HFFc6 (cell line): ENCODE measurements at regions not wholly inside any gene's neighbourhood (a gene's known extent, or its start where the extent isn't known, plus 50 kb on each side); places are given as distances from the start of the nearest gene placed in this dataset.
"Not testable (repeated sequence)": the region's sequence is repeated elsewhere in the genome, so short reads cannot be mapped to it uniquely, and the experiment has no call there.

Experiments used
- DNase-seq: peaks from one replicate; pipeline ENCODE4 v3.0.0-alpha.2; 2018
- H3K27ac Mint-ChIP-seq: 2 replicates; pipeline ENCODE4 v1.8.0; 2020; ENCODE audit warnings: mild to moderate bottlenecking, mixed read lengths
- H3K27me3 Mint-ChIP-seq: 2 replicates; pipeline ENCODE4 v1.8.0; 2021; ENCODE audit warnings: mild to moderate bottlenecking, moderate library complexity, mixed read lengths; ENCODE audit not compliant: insufficient read depth
- H3K36me3 Mint-ChIP-seq: 2 replicates; pipeline ENCODE4 v1.8.0; 2021; ENCODE audit warnings: low read depth, mixed read lengths
- H3K4me1 Mint-ChIP-seq: 2 replicates; pipeline ENCODE4 v1.8.0; 2020; ENCODE audit warnings: low read depth, mixed read lengths
- H3K4me3 Mint-ChIP-seq: 2 replicates; pipeline ENCODE4 v1.8.0; 2020; ENCODE audit warnings: mild to moderate bottlenecking, moderate library complexity, mixed read lengths
- H3K9me3 Mint-ChIP-seq: 2 replicates; pipeline ENCODE4 v1.8.0; 2020; ENCODE audit warnings: mild to moderate bottlenecking, mixed read lengths
- TF ChIP-seq, protein P1 (sequence below): fragments of 200-600 bp; sonication (generic); IDR thresholded peaks from 2 replicates; pipeline ENCODE4 v1.5.0; 2021; ENCODE audit warnings: antibody characterized with exemption, mild to moderate bottlenecking

DNA sequence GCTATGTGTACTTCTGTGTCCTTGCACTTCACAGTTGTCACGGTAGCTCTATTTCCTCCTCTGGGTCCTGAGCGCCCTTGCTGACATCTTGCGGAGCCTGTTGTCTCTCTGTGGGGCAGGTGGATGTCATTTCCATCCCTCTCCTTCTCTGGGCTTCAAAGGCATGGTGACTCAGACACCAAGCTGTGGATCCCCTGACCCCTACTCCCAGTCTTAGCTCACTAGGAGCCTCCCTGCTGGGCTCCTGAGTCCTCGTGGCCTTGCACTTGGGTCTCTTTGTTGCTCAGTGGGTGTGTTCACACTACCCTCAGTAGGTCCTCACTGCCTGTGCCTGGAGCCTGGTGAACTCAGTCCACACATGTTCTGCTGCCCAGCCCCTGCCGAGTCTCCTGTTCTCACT, 100.3 kb upstream of the PAX2 start:
- H3K27me3 Mint-ChIP-seq: peaks cover 38% of the 10 kb centered on the region

DNA sequence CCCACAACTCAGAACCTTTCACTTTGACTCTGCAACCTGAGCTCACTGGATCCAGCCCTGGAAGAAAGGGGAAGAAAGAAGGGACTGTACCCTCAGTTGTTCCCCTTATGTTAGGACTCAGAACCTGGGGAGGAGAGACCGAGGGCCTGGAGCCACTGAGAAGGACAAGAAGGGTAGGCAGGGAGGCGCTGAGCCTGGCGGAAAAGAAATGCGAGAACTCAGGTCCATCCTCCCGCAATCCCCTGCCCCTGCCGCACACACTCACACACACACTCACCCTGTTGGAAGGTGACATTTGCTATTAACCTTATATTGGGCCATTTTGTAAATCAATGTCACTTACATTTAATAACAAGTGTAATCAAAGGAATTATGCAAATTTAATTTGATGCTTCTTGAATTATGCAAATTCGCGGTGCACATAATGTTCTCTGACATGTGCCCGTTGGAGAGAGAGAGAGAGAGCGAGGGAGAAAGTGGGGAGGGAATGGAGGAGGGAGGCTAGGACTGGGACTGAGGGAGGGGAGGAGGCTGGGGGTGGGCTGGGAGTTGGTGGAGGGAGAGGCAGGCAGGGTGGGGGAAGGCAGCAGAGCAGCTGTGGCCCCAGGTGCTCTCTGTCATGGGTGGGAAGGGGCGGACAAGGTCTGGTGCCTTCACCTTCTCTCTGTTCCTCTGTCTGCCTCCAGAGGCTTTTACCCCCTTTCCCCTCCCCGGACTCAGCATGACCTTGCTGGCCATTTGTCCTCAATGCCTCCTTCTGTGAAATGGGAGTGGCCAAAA, 99.6 kb upstream of the PAX2 start:
- Mint-ChIP-seq H3K27me3 (peaks cover 35% of the 10 kb centered on the region), H3K36me3 (no peaks in the 10 kb centered on the region), H3K9me3 (no peaks in the 10 kb centered on the region), H3K27ac (no peak overlapping the region), H3K4me3 (no peak overlapping the region), H3K4me1 (no peaks in the 10 kb centered on the region)
- TF ChIP-seq, protein P1, sequence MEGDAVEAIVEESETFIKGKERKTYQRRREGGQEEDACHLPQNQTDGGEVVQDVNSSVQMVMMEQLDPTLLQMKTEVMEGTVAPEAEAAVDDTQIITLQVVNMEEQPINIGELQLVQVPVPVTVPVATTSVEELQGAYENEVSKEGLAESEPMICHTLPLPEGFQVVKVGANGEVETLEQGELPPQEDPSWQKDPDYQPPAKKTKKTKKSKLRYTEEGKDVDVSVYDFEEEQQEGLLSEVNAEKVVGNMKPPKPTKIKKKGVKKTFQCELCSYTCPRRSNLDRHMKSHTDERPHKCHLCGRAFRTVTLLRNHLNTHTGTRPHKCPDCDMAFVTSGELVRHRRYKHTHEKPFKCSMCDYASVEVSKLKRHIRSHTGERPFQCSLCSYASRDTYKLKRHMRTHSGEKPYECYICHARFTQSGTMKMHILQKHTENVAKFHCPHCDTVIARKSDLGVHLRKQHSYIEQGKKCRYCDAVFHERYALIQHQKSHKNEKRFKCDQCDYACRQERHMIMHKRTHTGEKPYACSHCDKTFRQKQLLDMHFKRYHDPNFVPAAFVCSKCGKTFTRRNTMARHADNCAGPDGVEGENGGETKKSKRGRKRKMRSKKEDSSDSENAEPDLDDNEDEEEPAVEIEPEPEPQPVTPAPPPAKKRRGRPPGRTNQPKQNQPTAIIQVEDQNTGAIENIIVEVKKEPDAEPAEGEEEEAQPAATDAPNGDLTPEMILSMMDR: no peak
- DNase-seq: no peak

More for the DNA sequence above, 100.3 kb upstream of the PAX2 start:
- DNase-seq: no peak
- H3K36me3 Mint-ChIP-seq: no peaks in the 10 kb centered on the region
- H3K4me3 Mint-ChIP-seq: no peak overlapping the region
- no peaks in the 10 kb centered on the region for H3K4me1 Mint-ChIP-seq
- no peaks in the 10 kb centered on the region for H3K9me3 Mint-ChIP-seq
- TF ChIP-seq, protein P1: no peak
- H3K27ac Mint-ChIP-seq: no peak overlapping the region

DNA sequence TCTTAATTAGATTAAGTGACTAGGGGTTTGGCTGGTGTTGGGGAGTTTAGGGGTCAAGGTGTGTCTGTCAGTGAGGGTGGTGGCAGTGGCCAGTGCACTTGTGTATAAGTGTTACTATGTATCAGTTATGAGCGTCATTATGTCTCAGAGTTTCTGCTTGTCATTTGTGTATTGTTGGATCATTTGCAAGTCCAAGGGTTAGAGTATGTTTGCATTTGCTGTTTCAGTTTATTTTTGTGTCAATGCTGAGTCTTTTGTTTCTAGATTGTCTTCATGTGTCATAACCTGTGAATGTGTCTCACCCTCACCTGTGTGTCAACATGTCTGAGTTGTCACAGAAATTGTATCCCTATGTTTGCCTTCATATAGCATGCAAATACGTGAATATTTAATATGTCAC, 97.5 kb upstream of the PAX2 start:
- H3K4me1 Mint-ChIP-seq: no peaks in the 10 kb centered on the region
- DNase-seq: no peak
- no peak overlapping the region for H3K27ac Mint-ChIP-seq
- H3K4me3 Mint-ChIP-seq: no peak overlapping the region
- no peaks in the 10 kb centered on the region for H3K9me3 Mint-ChIP-seq
- H3K27me3 Mint-ChIP-seq: peaks cover 37% of the 10 kb centered on the region
- H3K36me3 Mint-ChIP-seq: no peaks in the 10 kb centered on the region
- TF ChIP-seq, protein P1: no peak

DNA sequence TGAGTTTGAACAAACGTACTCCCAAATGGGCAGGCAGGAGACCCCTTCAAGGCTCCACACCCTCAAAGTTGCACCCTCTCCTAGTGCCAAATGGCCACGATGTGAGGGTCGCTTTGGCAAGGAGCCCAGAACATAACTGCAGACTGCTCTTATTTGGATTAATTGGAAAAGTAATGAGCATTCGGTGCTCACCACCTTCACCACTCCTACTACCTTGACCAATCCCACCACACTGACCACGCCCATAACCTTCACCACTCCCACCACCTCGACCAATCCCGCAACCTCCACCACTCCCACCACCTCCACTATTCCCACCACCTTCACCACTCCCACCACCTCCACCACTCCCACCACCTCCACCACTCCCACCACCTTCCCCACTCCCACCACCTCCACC, 94.7 kb upstream of the PAX2 start:
- H3K27ac Mint-ChIP-seq: no peak overlapping the region

DNA sequence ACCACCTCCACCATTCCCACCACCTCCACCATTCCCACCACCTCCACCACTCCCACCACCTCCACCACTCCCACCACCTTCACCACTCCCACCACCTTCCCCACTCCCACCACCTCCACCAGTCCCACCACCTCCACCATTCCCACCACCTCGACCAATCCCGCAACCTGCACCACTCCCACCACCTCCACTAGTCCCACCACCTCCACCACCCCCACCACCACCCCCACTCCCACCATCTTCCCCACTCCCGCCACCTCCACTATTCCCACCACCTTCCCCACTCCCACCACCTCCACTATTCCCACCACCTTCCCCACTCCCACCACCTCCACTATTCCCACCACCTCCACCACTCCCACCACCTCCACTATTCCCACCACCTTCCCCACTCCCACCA, 94.3 kb upstream of the PAX2 start:
- not testable (repeated sequence) for H3K27ac Mint-ChIP-seq, DNase-seq, H3K36me3 Mint-ChIP-seq, H3K9me3 Mint-ChIP-seq, H3K4me3 Mint-ChIP-seq
- Mint-ChIP-seq H3K4me1 (peaks cover 16% of the 10 kb centered on the region), H3K27me3 (peaks cover 44% of the 10 kb centered on the region)

More for the DNA sequence above, 94.7 kb upstream of the PAX2 start:
- TF ChIP-seq, protein P1: no peak
- H3K27me3 Mint-ChIP-seq: peaks cover 44% of the 10 kb centered on the region
- no peaks in the 10 kb centered on the region for H3K9me3 Mint-ChIP-seq
- no peak for DNase-seq
- H3K4me1 Mint-ChIP-seq: peaks cover 15% of the 10 kb centered on the region
- H3K4me3 Mint-ChIP-seq: no peak overlapping the region
- no peaks in the 10 kb centered on the region for H3K36me3 Mint-ChIP-seq

DNA sequence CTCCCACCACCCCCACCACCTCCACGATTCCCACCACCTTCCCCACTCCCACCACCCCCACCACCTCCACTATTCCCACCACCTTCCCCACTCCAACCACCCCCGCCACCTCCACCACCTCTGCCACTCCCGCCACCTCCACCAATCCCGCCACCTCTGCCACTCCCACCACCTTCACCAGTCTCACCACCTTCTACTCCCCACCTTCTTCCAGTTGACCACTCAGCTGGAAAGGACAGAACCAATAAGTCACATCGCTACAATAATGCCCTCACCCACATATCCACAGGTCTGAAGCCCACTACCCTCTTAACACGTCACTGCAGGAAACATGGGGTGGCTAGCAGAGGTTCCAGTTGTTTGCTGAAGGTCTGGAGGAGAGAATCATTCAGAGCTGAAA, 93.5 kb upstream of the PAX2 start:
- TF ChIP-seq, protein P1: no peak
- H3K27me3 Mint-ChIP-seq: peaks cover 43% of the 10 kb centered on the region
- peaks cover 16% of the 10 kb centered on the region for H3K4me1 Mint-ChIP-seq
- no peaks in the 10 kb centered on the region for H3K9me3 Mint-ChIP-seq
- no peak overlapping the region for H3K4me3 Mint-ChIP-seq
- no peaks in the 10 kb centered on the region for H3K36me3 Mint-ChIP-seq
- H3K27ac Mint-ChIP-seq: no peak overlapping the region
- DNase-seq: no peak
